Osteoblast (primary cell): ENCODE measurements at regions not wholly inside any gene's neighbourhood (a gene's known extent, or its start where the extent isn't known, plus 50 kb on each side); places are given as distances from the start of the nearest gene placed in this dataset.

Experiments used
- DNase-seq: peaks from one replicate; pipeline ENCODE4 v3.0.0; 2011; ENCODE audit warnings: low spot score, mixed read lengths; ENCODE audit not compliant: insufficient read length; ENCODE audit errors: missing footprints
- H2AFZ ChIP-seq: 2 replicates; pipeline ENCODE4 v1.6.0; 2011; ENCODE audit warnings: mild to moderate bottlenecking, low read length
- H3K27ac ChIP-seq: 2 replicates; pipeline ENCODE4 v1.5.1; 2011; ENCODE audit warnings: mild to moderate bottlenecking, low read depth, low read length, moderate library complexity
- H3K27me3 ChIP-seq: 2 replicates; pipeline ENCODE4 v1.6.0; 2012; ENCODE audit warnings: mild to moderate bottlenecking, control low read depth, inconsistent platforms, low read length, moderate library complexity; ENCODE audit not compliant: insufficient read depth
- H3K36me3 ChIP-seq: 2 replicates; pipeline ENCODE4 v1.5.1; 2011; ENCODE audit warnings: mild to moderate bottlenecking, low read length, control low read depth, moderate library complexity; ENCODE audit not compliant: insufficient read depth
- H3K4me1 ChIP-seq: 2 replicates; pipeline ENCODE4 v1.5.1; 2011; ENCODE audit warnings: mild to moderate bottlenecking, low read length, control low read depth, moderate library complexity; ENCODE audit not compliant: insufficient read depth
- H3K4me2 ChIP-seq: 2 replicates; pipeline ENCODE4 v1.6.0; 2011; ENCODE audit warnings: mild to moderate bottlenecking, low read length; ENCODE audit not compliant: insufficient read depth
- H3K4me3 ChIP-seq: fragments of 200-600 bp; sonication (generic); 3 replicates; pipeline ENCODE4 v1.5.1; 2012; ENCODE audit warnings: mild to moderate bottlenecking, low read length, inconsistent platforms; ENCODE audit not compliant: insufficient read depth
- H3K79me2 ChIP-seq: 2 replicates; pipeline ENCODE4 v1.6.0; 2012; ENCODE audit warnings: mild to moderate bottlenecking, low read length, control low read depth, inconsistent platforms; ENCODE audit not compliant: insufficient read depth
- H3K9me3 ChIP-seq: 2 replicates; pipeline ENCODE4 v1.5.1; 2011; ENCODE audit warnings: low read depth, low read length, control low read depth
- H4K20me1 ChIP-seq: 2 replicates; pipeline ENCODE4 v1.6.0; 2012; ENCODE audit warnings: mild to moderate bottlenecking, low read length, control low read depth; ENCODE audit not compliant: insufficient read depth
- TF ChIP-seq, protein P1 (sequence below): IDR thresholded peaks from 2 replicates; pipeline ENCODE4 v1.5.1; 2011; ENCODE audit warnings: mild to moderate bottlenecking, low read depth, low read length, moderate library complexity; ENCODE audit errors: extremely low read depth

GRCh38 chr10:114724716-114725106 lies 66.6 kb upstream of the ABLIM1 start:
- no peaks in the 10 kb centered on the region for H3K79me2 ChIP-seq

DNA sequence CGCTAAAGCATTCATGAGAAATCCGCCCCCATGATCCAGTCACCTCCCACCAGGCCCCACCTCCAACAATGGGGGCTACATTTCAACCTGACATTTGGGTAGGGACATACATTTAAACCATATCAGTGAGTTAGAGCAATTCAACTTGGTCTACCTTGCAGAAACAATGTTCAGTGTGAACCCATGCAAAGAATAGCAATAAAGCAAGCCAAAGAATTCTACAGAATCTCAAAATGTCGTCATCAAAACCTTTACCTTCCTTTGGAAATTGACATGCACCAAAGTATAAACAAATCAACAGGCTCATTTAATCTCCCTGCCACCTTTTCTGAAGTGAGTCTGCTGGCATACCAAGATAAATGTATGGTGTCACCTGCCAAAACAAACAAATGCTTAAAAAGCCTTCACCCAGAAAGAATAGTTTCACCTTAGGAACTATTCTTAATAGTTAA lies 68.8 kb upstream of the ABLIM1 start:
- no peaks in the 10 kb centered on the region for H3K36me3 ChIP-seq
- H3K27me3 ChIP-seq: peaks cover 6% of the 10 kb centered on the region
- no peak overlapping the region for H3K4me3 ChIP-seq
- TF ChIP-seq, protein P1, sequence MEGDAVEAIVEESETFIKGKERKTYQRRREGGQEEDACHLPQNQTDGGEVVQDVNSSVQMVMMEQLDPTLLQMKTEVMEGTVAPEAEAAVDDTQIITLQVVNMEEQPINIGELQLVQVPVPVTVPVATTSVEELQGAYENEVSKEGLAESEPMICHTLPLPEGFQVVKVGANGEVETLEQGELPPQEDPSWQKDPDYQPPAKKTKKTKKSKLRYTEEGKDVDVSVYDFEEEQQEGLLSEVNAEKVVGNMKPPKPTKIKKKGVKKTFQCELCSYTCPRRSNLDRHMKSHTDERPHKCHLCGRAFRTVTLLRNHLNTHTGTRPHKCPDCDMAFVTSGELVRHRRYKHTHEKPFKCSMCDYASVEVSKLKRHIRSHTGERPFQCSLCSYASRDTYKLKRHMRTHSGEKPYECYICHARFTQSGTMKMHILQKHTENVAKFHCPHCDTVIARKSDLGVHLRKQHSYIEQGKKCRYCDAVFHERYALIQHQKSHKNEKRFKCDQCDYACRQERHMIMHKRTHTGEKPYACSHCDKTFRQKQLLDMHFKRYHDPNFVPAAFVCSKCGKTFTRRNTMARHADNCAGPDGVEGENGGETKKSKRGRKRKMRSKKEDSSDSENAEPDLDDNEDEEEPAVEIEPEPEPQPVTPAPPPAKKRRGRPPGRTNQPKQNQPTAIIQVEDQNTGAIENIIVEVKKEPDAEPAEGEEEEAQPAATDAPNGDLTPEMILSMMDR: no peak
- H3K4me2 ChIP-seq: no peak overlapping the region
- no peak overlapping the region for H2AFZ ChIP-seq
- DNase-seq: no peak
- H3K9me3 ChIP-seq: no peaks in the 10 kb centered on the region
- no peaks in the 10 kb centered on the region for H3K79me2 ChIP-seq
- H4K20me1 ChIP-seq: no peaks in the 10 kb centered on the region
- H3K27ac ChIP-seq: no peak overlapping the region
- H3K4me1 ChIP-seq: no peaks in the 10 kb centered on the region

More at GRCh38 chr10:114724716-114725106, 66.6 kb upstream of the ABLIM1 start:
- Histone ChIP-seq H3K4me3 (no peak overlapping the region), H3K36me3 (no peaks in the 10 kb centered on the region), H4K20me1 (no peaks in the 10 kb centered on the region), H3K27ac (no peak overlapping the region), H3K9me3 (no peaks in the 10 kb centered on the region), H2AFZ (no peak overlapping the region), H3K4me2 (no peak overlapping the region), H3K4me1 (no peaks in the 10 kb centered on the region), H3K27me3 (peaks cover 13% of the 10 kb centered on the region)
- TF ChIP-seq, protein P1: no peak
- DNase-seq: no peak

DNA sequence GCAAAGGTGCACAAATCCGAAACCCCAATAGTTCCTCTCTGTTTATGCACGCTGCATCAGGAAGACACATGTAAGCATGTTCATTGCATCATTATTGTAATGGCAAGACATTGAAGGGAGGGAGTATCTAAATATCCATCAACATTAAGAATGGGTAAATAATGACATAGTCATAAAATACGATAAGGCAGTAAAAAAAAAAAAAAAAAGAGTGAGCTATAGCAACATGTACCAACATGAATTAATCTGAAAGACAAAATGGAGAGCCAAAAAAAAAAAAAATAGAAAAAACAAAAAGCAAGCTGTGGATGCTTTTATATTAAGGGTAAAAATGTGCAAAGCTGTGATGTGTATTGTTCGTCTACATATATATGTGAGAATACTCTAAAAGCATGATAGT lies 70.2 kb upstream of the ABLIM1 start:
- no peak for DNase-seq
- Histone ChIP-seq H3K4me3 (no peak overlapping the region), H3K4me1 (no peaks in the 10 kb centered on the region), H3K79me2 (no peaks in the 10 kb centered on the region), H3K9me3 (no peaks in the 10 kb centered on the region), H3K27ac (no peak overlapping the region), H3K4me2 (no peak overlapping the region), H4K20me1 (no peaks in the 10 kb centered on the region), H3K36me3 (no peaks in the 10 kb centered on the region), H3K27me3 (no peaks in the 10 kb centered on the region), H2AFZ (no peak overlapping the region)
- TF ChIP-seq, protein P1: no peak

DNA sequence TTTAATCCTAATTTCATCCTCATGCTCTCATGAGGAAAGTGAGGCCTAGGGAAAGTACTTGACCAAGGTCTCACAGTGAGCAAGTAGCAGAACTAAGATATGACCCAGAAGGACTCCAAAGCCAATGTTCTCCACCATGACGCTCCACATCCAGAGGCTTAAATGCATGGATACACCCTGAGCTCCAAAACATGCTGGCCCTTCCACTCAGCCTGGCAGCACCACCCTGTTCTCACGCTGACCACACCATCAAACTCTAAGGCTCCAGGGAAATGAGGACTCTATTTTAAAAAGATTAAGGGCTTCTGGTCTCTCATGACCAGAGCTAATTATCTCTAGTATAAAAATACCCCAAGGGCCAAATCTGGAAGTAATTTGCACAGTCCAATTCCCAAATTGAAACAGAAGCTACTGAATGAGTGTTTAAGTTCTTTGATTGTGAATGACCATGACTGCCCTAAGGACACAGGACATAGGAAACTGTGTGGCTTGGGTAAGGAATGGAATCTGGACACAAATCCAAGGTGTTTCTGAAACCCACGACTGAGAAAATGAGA lies 71.1 kb upstream of the ABLIM1 start:
- Histone ChIP-seq H4K20me1 (no peaks in the 10 kb centered on the region), H2AFZ (no peak overlapping the region), H3K4me2 (no peak overlapping the region), H3K79me2 (no peaks in the 10 kb centered on the region), H3K9me3 (no peaks in the 10 kb centered on the region), H3K4me3 (no peak overlapping the region), H3K4me1 (no peaks in the 10 kb centered on the region), H3K36me3 (no peaks in the 10 kb centered on the region), H3K27me3 (no peaks in the 10 kb centered on the region), H3K27ac (no peak overlapping the region)
- TF ChIP-seq, protein P1: no peak
- DNase-seq: no peak
